Breast epithelium (tissue), 3 donors: ENCODE measurements at regions not wholly inside any gene's neighbourhood (a gene's known extent, or its start where the extent isn't known, plus 50 kb on each side); places are given as distances from the start of the nearest gene placed in this dataset.

Experiments
- POLR2A ChIP-seq: fragments of 450-650 bp; IDR thresholded peaks from one replicate; pipeline ENCODE4 v1.6.1; 2016; ENCODE audit warnings: antibody characterized with exemption, mild to moderate bottlenecking, moderate library complexity
- TF ChIP-seq, protein P1 (sequence below), 3 donors: fragments of 450-650 bp; IDR thresholded peaks; one replicate each; pipeline ENCODE4 v1.5.1; 2016 to 2017; ENCODE audit warnings: antibody characterized with exemption in 3 of 3, mild to moderate bottlenecking in 3 of 3, moderate library complexity in 3 of 3

DNA sequence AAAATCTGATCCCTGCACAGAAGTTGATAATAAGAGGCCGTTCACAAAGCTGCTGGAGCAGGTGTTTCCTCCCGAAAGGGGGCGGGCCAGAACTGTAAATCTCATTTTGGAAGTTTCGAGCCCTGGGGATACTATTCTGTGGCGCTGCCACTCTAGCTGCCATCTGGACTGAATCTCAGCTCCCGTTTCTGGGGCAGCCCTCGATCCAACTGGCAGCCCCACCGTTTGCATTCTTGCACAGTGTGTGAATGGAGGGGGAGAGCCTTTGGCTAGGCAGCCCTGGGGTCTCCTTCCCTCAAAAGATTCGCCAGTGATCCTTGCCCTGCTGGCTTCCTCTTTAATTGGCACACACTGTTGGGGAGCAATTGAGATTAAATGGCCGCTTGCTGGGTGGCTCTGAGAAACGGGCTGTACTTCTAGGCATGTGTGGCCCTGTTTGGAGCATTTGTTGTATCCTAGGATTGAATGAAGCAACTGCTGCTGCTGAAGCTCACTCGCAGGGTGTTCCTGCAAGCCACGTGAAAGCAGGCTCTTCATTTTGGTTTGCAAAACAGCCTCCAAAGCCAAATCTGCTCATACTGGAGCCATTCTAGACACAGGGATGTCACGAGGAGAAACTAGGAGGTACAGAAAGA lies 57.2 kb upstream of the TOPAZ1 start:
- TF ChIP-seq, protein P1, sequence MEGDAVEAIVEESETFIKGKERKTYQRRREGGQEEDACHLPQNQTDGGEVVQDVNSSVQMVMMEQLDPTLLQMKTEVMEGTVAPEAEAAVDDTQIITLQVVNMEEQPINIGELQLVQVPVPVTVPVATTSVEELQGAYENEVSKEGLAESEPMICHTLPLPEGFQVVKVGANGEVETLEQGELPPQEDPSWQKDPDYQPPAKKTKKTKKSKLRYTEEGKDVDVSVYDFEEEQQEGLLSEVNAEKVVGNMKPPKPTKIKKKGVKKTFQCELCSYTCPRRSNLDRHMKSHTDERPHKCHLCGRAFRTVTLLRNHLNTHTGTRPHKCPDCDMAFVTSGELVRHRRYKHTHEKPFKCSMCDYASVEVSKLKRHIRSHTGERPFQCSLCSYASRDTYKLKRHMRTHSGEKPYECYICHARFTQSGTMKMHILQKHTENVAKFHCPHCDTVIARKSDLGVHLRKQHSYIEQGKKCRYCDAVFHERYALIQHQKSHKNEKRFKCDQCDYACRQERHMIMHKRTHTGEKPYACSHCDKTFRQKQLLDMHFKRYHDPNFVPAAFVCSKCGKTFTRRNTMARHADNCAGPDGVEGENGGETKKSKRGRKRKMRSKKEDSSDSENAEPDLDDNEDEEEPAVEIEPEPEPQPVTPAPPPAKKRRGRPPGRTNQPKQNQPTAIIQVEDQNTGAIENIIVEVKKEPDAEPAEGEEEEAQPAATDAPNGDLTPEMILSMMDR (IDR thresholded peaks at IDR 0.05) = no peak
- TF ChIP-seq POLR2A = no peak
